ENCODE measurements at regions not wholly inside any gene's neighbourhood (a gene's known extent, or its start where the extent isn't known, plus 50 kb on each side); places are given as distances from the start of the nearest gene placed in this dataset.

- peaks cover 4% of the 10 kb centered on the region for H3K9me3 ChIP-seq (ENCODE audit: insufficient read depth, low read depth, low read length)
- no peak overlapping the region for H3K4me3 ChIP-seq (ENCODE audit: low read length)
- peaks cover 22% of the 10 kb centered on the region for H3K4me1 ChIP-seq (ENCODE audit: insufficient read depth, low read length)
- H3K27ac ChIP-seq (ENCODE audit: low read depth, low read length), result no peak overlapping the region
- WGBS, result 85% methylated on average over 10 of the region's 10 CpGs
- H3K27me3 ChIP-seq (ENCODE audit: insufficient read depth, low read length), result no peaks in the 10 kb centered on the region
- no peaks in the 10 kb centered on the region for H3K36me3 ChIP-seq (ENCODE audit: insufficient read depth, low read length)
- no peak overlapping the region for H3K9ac ChIP-seq (ENCODE audit: low read depth, low read length)
Observed at GRCh38 chr16:74070237-74070636, 226.4 kb upstream of the PSMD7 start.

- no peaks in the 10 kb centered on the region for H3K36me3 ChIP-seq (ENCODE audit: insufficient read depth, low read length)
- no peak overlapping the region for H3K9ac ChIP-seq (ENCODE audit: low read depth, low read length)
- H3K4me3 ChIP-seq (ENCODE audit: low read length), result no peak overlapping the region
- H3K9me3 ChIP-seq (ENCODE audit: insufficient read depth, low read depth, low read length), result no peaks in the 10 kb centered on the region; the same call in 1 of the 2 replicates
- 87% methylated on average over 4 of the region's 5 CpGs for WGBS
- H3K27me3 ChIP-seq (ENCODE audit: insufficient read depth, low read length), result no peaks in the 10 kb centered on the region
- peaks cover 26% of the 10 kb centered on the region for H3K4me1 ChIP-seq (ENCODE audit: insufficient read depth, low read length)
- no peak overlapping the region for H3K27ac ChIP-seq (ENCODE audit: low read depth, low read length)
Observed at GRCh38 chr16:74064120-74064735, 232.4 kb upstream of the PSMD7 start.

DNA sequence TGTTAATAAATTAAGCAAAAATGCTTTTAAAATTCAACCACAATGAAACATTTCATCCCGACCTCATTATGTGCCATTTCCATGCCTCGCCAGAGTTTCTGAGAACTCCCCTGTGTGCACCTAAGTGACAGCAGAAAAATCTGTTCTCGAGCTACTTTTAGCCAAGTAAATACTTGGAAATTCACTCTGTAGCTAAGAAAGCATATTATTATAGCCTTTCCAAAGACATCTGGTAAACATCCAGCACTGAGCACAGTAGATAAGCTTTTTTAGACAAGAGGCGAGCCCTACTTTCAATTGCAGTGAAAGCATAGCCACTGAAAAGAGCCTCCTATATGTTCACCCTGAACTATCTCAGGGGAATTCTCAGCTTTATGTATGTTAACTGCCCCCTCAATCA lies 242.8 kb upstream of the PSMD7 start:
- Histone ChIP-seq H3K27me3 (ENCODE audit: insufficient read depth, low read length) (no peaks in the 10 kb centered on the region), H3K4me1 (ENCODE audit: insufficient read depth, low read length) (no peaks in the 10 kb centered on the region), H3K36me3 (ENCODE audit: insufficient read depth, low read length) (no peaks in the 10 kb centered on the region), H3K9me3 (ENCODE audit: insufficient read depth, low read depth, low read length) (peaks cover 19% of the 10 kb centered on the region), H3K9ac (ENCODE audit: low read depth, low read length) (no peak overlapping the region), H3K4me3 (ENCODE audit: low read length) (no peak overlapping the region), H3K27ac (ENCODE audit: low read depth, low read length) (no peak overlapping the region)
- 94% methylated on average over 4 of the region's 4 CpGs for WGBS

DNA sequence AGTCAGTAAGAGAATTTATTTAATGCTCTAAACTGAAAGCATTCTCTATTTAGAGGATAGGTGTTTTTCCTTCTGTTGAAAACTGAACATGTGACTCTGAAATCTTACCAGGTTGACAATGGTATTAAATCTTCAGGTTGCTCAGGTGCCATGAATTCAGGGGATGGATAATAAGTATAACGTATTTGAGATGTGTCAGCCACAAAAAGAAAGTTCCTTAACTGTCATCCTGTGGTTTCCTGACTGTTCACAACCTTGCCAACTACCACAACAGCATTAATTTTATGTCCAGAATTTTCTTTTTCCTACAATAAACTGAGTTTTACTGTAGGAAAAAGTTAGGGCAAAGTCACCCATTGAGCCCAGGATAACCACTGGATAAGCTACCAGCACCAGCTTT lies 243.3 kb upstream of the PSMD7 start:
- H3K36me3 ChIP-seq (ENCODE audit: insufficient read depth, low read length), result no peaks in the 10 kb centered on the region
- no peak overlapping the region for H3K4me3 ChIP-seq (ENCODE audit: low read length)
- H3K4me1 ChIP-seq (ENCODE audit: insufficient read depth, low read length), result no peaks in the 10 kb centered on the region
- H3K27ac ChIP-seq (ENCODE audit: low read depth, low read length), result no peak overlapping the region
- H3K9ac ChIP-seq (ENCODE audit: low read depth, low read length), result no peak overlapping the region
- peaks cover 15% of the 10 kb centered on the region for H3K9me3 ChIP-seq (ENCODE audit: insufficient read depth, low read depth, low read length)
- 83% methylated on average over 1 of the region's 1 CpG for WGBS
- no peaks in the 10 kb centered on the region for H3K27me3 ChIP-seq (ENCODE audit: insufficient read depth, low read length)

GRCh38 chr16:74052016-74052415 lies 244.6 kb upstream of the PSMD7 start:
- Histone ChIP-seq H3K4me3 (ENCODE audit: low read length) (no peak overlapping the region), H3K9me3 (ENCODE audit: insufficient read depth, low read depth, low read length) (peaks cover 10% of the 10 kb centered on the region; the same call in 1 of the 2 replicates), H3K4me1 (ENCODE audit: insufficient read depth, low read length) (no peaks in the 10 kb centered on the region), H3K27ac (ENCODE audit: low read depth, low read length) (no peak overlapping the region), H3K36me3 (ENCODE audit: insufficient read depth, low read length) (no peaks in the 10 kb centered on the region), H3K9ac (ENCODE audit: low read depth, low read length) (no peak overlapping the region), H3K27me3 (ENCODE audit: insufficient read depth, low read length) (no peaks in the 10 kb centered on the region)
- WGBS, result 84% methylated on average over 1 of the region's 1 CpG

- Histone ChIP-seq H3K4me3 (ENCODE audit: low read length) (no peak overlapping the region), H3K4me1 (ENCODE audit: insufficient read depth, low read length) (no peaks in the 10 kb centered on the region), H3K27ac (ENCODE audit: low read depth, low read length) (no peak overlapping the region), H3K9me3 (ENCODE audit: insufficient read depth, low read depth, low read length) (no peaks in the 10 kb centered on the region), H3K36me3 (ENCODE audit: insufficient read depth, low read length) (no peaks in the 10 kb centered on the region), H3K9ac (ENCODE audit: low read depth, low read length) (no peak overlapping the region), H3K27me3 (ENCODE audit: insufficient read depth, low read length) (no peaks in the 10 kb centered on the region)
- 92% methylated on average over 4 of the region's 4 CpGs for WGBS
Observed at GRCh38 chr16:74049027-74049426, 247.6 kb upstream of the PSMD7 start.

- Histone ChIP-seq H3K9me3 (ENCODE audit: insufficient read depth, low read depth, low read length) (no peaks in the 10 kb centered on the region), H3K9ac (ENCODE audit: low read depth, low read length) (no peak overlapping the region), H3K36me3 (ENCODE audit: insufficient read depth, low read length) (no peaks in the 10 kb centered on the region), H3K4me1 (ENCODE audit: insufficient read depth, low read length) (no peaks in the 10 kb centered on the region), H3K27me3 (ENCODE audit: insufficient read depth, low read length) (no peaks in the 10 kb centered on the region), H3K27ac (ENCODE audit: low read depth, low read length) (no peak overlapping the region), H3K4me3 (ENCODE audit: low read length) (no peak overlapping the region)
- 93% methylated on average over 5 of the region's 5 CpGs for WGBS
Observed at GRCh38 chr16:74046524-74046923, 250.1 kb upstream of the PSMD7 start.

DNA sequence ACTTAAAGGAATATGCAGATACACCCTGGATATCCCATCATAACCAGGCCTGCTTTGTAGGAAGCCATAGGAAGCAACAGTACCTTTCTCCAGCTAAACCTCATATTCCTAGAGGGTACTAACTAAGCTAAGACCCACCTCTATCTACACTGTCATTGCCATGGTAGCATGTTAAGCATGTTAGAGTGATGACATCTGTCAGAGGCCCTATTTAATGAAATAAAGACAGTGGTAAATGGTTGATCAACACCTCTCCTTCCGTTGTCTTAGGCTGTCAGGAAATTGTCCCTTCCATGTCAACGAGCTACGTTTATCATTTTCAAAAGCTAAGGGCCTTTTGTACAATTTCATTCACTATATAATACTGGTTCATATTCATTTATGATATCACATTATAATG lies 251.1 kb upstream of the PSMD7 start:
- Histone ChIP-seq H3K9me3 (ENCODE audit: insufficient read depth, low read depth, low read length) (no peaks in the 10 kb centered on the region), H3K4me3 (ENCODE audit: low read length) (no peak overlapping the region), H3K27ac (ENCODE audit: low read depth, low read length) (no peak overlapping the region), H3K9ac (ENCODE audit: low read depth, low read length) (no peak overlapping the region), H3K36me3 (ENCODE audit: insufficient read depth, low read length) (no peaks in the 10 kb centered on the region), H3K27me3 (ENCODE audit: insufficient read depth, low read length) (no peaks in the 10 kb centered on the region), H3K4me1 (ENCODE audit: insufficient read depth, low read length) (no peaks in the 10 kb centered on the region)
- 100% methylated on average over 3 of the region's 3 CpGs for WGBS

DNA sequence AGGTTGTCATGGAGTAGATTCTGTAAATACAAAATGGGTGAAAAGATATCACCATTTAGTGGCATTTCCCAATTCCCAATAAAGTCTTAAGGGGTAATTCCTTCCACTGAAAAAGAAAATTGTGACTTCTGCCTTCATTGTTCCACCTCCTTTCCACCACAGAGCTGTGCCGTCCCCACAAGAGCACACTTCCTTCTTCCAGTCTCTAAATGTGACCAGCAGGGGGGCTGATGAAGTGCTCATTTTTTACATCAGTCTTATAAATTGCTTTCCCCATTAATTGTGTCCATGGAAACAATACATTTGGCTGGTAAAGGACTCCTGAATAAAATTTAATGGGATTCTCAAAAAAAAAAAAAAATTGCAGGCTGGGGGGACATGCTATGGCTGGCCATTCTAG lies 260.8 kb upstream of the PSMD7 start:
- Histone ChIP-seq H3K27me3 (ENCODE audit: insufficient read depth, low read length) (no peaks in the 10 kb centered on the region), H3K4me3 (ENCODE audit: low read length) (no peak overlapping the region), H3K9ac (ENCODE audit: low read depth, low read length) (no peak overlapping the region), H3K9me3 (ENCODE audit: insufficient read depth, low read depth, low read length) (no peaks in the 10 kb centered on the region), H3K36me3 (ENCODE audit: insufficient read depth, low read length) (no peaks in the 10 kb centered on the region), H3K4me1 (ENCODE audit: insufficient read depth, low read length) (peaks cover 59% of the 10 kb centered on the region), H3K27ac (ENCODE audit: low read depth, low read length) (peak overlapping the region; percentile 35; the same call in 1 of the 2 replicates)
- WGBS, result 25% methylated on average over 1 of the region's 1 CpG

- Histone ChIP-seq H3K27me3 (ENCODE audit: insufficient read depth, low read length) (no peaks in the 10 kb centered on the region), H3K36me3 (ENCODE audit: insufficient read depth, low read length) (no peaks in the 10 kb centered on the region), H3K4me3 (ENCODE audit: low read length) (no peak overlapping the region), H3K9ac (ENCODE audit: low read depth, low read length) (no peak overlapping the region), H3K9me3 (ENCODE audit: insufficient read depth, low read depth, low read length) (no peaks in the 10 kb centered on the region), H3K4me1 (ENCODE audit: insufficient read depth, low read length) (peaks cover 67% of the 10 kb centered on the region), H3K27ac (ENCODE audit: low read depth, low read length) (no peak overlapping the region)
- 12% methylated on average over 4 of the region's 4 CpGs for WGBS
Observed at GRCh38 chr16:74034862-74035261, 261.8 kb upstream of the PSMD7 start.

DNA sequence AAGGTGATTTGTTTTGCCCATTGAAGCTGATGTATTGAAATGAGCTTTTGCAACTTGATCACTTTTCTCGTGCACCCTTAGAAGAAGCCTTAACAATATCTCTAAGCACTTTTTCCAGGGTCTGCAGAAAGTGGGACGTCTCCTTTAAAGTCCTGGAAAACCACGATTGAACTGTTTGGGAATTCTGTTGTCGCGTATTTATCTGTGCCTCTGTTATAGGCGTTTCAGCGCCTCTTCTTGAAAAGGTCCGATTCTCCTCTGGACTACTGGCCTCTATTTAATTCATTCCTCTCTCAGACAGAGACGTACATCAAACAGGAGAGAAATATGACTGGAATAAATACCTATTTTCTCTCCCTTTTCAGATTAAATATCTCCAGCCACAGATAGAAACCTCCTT lies 262.4 kb upstream of the PSMD7 start:
- no peaks in the 10 kb centered on the region for H3K27me3 ChIP-seq (ENCODE audit: insufficient read depth, low read length)
- no peaks in the 10 kb centered on the region for H3K36me3 ChIP-seq (ENCODE audit: insufficient read depth, low read length)
- 73% methylated on average over 9 of the region's 9 CpGs for WGBS

GRCh38 chr16:74033441-74033995 lies 263.1 kb upstream of the PSMD7 start:
- H3K9ac ChIP-seq (ENCODE audit: low read depth, low read length), result no peak overlapping the region
- 81% methylated on average over 9 of the region's 9 CpGs for WGBS
- H3K27ac ChIP-seq (ENCODE audit: low read depth, low read length), result no peak overlapping the region
- peaks cover 80% of the 10 kb centered on the region for H3K4me1 ChIP-seq (ENCODE audit: insufficient read depth, low read length)
- H3K36me3 ChIP-seq (ENCODE audit: insufficient read depth, low read length), result no peaks in the 10 kb centered on the region
- H3K4me3 ChIP-seq (ENCODE audit: low read length), result no peak overlapping the region
- H3K27me3 ChIP-seq (ENCODE audit: insufficient read depth, low read length), result no peaks in the 10 kb centered on the region
- no peaks in the 10 kb centered on the region for H3K9me3 ChIP-seq (ENCODE audit: insufficient read depth, low read depth, low read length)

More for the DNA sequence above, 262.4 kb upstream of the PSMD7 start:
- H3K27ac ChIP-seq (ENCODE audit: low read depth, low read length), result no peak overlapping the region
- H3K9me3 ChIP-seq (ENCODE audit: insufficient read depth, low read depth, low read length), result no peaks in the 10 kb centered on the region
- no peak overlapping the region for H3K4me3 ChIP-seq (ENCODE audit: low read length)
- H3K9ac ChIP-seq (ENCODE audit: low read depth, low read length), result no peak overlapping the region
- H3K4me1 ChIP-seq (ENCODE audit: insufficient read depth, low read length), result peaks cover 74% of the 10 kb centered on the region
